GM19043 (cell line): ENCODE measurements at regions not wholly inside any gene's neighbourhood (a gene's known extent, or its start where the extent isn't known, plus 50 kb on each side); places are given as distances from the start of the nearest gene placed in this dataset.
"Not testable (repeated sequence)": the region's sequence is repeated elsewhere in the genome, so short reads cannot be mapped to it uniquely, and the experiment has no call there.

Source experiments
- ATAC-seq: cut with Tn5 transposase; IDR thresholded peaks from one replicate; pipeline ENCODE4 v1.9.1; 2021; ENCODE audit warnings: low read depth; ENCODE audit not compliant: unreplicated experiment

DNA sequence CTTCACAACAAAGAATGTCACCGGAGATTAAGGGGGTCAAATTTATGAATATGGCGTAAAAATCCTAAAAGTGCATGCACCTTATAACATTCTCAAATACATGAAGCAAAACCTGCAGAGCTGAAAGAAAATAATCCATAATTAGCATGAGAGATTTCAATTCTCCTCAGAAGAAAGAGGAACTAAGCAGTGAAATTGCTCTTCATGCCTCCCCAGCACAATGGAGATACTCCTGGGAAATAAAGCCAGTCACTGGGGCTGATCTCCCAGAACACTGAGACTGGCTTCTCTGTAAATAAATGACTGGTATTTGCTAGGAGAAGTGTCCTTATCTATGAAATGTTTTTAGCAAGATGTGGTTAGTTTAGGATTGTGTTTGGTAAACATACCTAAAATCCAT lies 68.1 kb downstream of the GOLGA6L6 start:
- ATAC-seq = not testable (repeated sequence)

DNA sequence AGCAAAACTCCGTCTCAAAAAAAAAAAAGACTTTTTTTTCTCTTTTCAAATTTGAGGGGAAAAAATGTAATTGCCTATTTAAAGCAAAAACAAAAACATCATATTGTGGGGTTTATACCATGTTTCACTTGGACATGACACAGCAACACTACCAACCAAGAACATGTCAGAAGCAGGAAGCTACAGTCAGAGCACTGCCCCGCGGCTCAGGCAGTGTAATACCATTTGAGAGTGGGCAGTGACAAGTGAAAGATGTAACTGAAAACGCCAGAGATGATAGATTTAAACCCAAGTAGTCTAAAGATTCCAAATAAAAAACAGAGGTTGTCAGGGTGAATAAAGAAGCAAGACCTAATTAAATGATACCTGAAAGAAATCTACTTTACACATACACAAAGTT lies 68.6 kb downstream of the GOLGA6L6 start:
- ATAC-seq = not testable (repeated sequence)

DNA sequence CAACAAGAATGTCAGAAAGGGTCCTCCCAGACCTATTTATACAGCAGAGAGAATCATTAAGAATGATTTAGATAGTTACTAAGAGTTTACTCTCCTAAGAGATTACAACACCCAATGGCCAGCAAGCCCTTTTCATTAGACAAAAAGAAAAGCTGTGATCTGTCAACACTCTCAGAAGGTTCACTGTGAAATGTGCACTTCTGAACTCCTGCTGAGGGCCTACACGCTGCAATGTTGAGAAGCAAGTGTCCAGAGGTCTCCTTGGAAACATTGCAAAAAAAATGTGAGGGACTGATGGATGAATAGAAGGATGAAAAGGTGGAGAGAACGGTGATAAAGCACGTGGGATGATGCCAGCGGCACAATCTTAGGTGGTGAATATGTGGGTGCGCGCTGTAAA lies 70.8 kb downstream of the GOLGA6L6 start:
- not testable (repeated sequence) for ATAC-seq

DNA sequence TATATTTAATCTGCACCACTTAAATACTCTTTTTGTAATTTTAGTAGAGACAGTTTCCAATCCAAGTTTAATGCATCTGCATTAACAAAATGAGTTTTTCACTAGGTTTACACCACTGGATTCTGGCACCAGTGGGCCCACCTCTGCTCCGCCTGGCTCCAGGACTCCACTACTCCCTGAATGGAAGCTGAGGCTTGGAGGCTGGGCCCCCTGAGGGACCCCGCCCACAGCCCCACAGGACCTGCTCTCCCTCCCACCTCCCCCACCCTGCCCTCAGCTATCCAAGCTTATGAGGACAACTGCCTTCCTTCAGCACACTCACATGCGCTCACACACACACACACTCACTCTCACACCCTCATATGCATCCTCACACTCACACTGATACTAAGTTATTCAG lies 100.5 kb downstream of the GOLGA6L6 start:
- ATAC-seq = not testable (repeated sequence)

DNA sequence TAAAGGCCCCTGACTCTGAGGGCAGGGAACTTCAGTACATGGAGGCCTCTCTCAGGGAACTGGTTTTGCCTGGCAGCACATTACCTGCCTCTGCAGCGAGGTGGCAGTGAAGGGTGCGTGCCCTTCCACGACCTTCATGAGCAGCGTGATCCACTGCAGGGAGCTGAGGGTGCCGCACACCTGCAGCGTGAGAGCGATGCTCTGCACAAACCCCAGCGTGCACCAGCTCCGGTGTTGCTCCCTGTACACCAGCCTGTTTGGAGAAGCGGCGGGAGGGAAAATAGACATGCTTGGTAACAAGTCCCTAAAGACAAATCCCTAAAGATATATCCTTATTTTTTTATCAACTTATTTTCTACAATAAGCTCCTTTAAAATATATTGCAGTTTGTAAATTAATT lies 101.2 kb downstream of the GOLGA6L6 start:
- not testable (repeated sequence) for ATAC-seq

DNA sequence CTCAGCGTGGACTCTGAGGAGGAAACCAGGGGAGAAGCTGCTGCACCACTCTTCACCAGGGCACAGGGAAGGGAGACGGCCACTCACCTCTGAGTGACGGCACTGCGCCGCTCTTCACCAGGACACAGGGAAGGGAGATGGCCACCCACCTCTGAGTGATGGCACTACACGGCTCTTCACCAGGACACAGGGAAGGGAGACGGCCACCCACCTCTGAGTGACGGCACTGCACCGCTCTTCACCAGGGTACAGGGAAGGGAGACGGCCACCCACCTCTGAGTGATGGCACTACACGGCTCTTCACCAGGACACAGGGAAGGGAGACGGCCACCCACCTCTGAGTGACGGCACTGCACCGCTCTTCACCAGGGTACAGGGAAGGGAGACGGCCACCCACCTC lies 102.5 kb downstream of the GOLGA6L6 start:
- not testable (repeated sequence) for ATAC-seq

DNA sequence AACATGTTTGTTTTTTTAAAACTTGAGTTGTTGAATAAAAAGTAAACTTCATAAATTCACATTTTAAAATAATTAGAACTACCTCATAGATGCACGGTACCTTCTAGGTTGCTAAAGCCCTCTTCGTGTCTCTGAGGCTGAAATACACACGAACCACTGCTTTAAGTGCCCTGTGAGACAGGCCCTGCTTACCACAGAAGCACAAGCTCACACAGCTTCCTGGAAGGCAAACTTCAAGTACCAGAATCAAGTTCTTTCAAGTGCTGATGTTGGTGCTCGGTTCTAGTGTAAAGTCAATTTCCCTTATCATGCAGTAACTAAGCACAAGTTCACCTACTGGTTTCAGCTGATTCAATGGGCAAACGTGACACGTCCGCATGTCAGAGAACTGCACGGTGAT lies 103.3 kb downstream of the GOLGA6L6 start:
- not testable (repeated sequence) for ATAC-seq

DNA sequence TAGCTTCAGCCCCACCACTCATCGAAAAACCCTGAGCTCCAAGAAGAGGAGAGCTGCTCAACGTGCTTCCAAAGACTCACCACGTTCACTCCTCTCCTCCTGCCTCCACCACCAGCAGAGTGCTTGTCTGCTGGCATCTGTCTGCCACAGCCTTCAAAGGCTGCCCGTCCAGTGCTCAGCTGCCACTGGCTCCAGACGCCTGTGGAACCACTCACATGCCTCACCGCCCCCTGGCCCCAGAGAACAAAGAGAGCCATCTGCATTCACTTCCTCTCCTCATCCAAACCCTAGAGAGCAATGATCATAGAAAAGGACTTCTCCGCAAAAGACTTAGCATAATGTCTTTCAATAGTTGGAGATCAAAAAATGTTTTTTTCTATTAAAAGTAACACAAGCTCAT lies 108.1 kb downstream of the GOLGA6L6 start:
- not testable (repeated sequence) for ATAC-seq

DNA sequence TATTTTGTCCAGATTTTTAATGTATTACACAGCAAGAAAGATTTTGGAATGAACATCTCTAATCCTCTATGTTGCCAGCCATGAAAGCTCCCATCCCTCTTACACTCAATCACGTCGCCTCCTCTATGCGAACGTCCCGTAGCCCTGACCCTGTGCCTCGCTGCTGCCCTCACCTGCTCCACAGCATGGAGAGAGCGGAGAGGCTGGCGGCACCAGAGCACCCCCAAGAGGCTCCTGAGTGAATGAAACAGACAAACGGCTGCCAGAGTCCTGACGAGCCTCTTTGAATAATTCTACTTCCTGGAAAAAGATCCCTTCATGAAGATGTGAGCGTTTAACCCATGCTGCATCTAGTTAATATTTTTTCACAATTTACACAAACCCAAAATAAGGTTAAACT lies 111.1 kb downstream of the GOLGA6L6 start:
- not testable (repeated sequence) for ATAC-seq

DNA sequence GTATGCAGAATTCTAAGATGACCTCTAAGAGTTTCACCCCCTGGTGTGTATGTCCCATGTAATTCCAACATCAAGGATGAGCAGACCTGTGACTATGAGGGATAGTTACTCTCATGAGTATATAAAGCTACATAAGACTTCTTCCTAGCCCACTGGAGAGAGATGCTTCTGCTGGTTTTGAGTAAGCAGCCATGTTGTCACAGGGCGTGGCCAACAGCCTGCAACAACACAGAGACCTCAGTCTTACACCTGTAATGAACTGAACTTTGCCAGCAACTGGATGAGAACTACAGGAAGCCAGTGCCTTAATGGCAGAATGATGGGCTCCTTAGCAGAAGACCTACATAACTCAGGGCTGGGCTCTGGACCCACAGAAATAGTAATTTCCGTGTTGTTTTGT lies 120.9 kb downstream of the GOLGA6L6 start:
- not testable (repeated sequence) for ATAC-seq

DNA sequence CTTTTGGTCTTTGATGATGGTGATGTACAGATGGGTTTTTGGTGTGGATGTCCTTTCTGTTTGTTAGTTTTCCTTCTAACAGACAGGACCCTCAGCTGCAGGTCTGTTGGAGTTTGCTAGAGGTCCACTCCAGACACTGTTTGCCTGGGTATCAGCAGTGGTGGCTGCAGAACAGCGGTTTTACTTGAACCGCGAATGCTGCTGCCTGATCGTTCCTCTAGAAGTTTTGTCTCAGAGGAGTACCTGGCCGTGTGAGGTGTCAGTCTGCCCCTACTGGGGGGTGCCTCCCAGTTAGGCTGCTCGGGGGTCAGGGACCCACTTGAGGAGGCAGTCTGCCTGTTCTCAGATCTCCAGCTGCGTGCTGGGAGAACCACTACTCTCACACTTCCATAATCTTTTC lies 125.0 kb downstream of the GOLGA6L6 start:
- not testable (repeated sequence) for ATAC-seq

DNA sequence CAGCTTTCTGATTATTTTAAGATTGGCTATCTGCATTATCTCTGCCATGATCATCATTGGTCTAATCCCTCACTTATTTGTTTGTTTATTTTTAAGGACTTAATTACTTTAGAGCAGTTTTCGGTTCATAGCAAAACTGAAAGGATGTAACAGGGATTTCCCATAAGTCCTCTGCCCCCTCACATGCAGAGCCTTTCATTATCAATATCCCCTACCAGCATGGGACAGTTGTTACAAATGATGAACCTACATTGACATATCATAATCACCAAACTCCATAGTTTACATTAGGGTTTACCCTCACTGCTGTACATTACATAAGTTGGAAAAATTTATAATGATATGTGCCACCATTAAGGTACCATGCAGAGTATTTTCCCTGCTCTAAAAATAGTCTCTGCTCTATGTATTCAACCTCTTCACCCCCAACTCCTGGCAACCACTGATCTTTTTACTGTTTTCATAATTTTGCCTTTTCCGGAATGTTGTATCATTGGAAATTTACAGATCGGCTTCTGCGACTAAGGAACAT lies 131.9 kb downstream of the GOLGA6L6 start:
- ATAC-seq = not testable (repeated sequence)

DNA sequence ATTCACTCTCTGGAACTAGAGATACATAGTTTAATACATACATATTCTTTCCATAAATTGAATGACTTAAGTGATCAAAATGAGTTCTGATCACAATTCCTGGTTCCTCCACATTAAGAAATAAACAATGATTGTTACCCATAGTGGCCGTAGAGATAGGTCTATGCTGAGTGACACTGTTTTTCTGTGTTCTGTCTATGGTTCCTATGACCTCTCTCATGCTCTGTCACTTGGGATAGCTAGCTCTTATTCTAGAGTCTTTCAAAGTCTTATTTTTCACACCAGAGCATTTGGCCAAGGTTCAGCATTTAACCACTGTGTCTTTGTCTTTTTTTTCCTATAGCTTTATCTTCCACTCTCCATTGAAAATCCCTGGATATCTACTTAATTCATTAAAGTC lies 132.4 kb downstream of the GOLGA6L6 start:
- no peak for ATAC-seq

DNA sequence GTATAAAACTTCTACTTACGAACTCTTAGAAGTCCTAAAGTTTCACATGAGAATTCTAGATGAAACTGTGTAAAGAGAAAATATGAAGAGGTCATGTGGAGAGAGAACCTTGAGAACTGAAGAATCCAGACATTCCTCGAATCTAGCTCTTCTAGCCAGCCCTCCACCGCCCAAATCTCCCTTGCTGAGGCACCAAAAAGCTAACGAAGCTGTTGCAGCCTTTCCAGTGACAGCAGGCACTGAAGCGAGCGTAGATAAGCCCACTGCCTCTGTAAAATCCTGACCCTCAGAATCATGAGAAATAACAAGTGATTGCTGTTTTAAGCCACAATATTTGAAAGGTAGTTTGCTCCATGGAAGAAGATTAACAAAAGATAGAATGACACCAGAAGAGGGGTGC lies 134.0 kb downstream of the GOLGA6L6 start:
- ATAC-seq = no peak

DNA sequence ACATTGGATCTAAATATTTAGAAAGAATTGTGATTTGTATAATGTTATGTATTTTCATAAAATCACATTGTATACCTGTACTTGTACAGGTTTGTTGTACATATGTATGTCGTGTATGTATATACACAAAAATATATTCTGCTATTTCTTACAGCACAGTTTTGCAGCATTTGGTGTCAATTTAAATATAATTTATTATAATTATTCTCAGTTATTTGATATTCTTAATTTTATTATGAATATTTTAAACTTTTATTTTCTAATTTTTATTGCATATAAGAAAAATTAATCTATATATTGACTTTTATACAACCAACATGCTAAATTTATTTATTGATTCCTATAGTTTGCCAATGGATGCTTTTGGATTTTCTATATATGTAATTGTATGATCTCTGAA lies 137.0 kb downstream of the GOLGA6L6 start:
- ATAC-seq = not testable (repeated sequence)

DNA sequence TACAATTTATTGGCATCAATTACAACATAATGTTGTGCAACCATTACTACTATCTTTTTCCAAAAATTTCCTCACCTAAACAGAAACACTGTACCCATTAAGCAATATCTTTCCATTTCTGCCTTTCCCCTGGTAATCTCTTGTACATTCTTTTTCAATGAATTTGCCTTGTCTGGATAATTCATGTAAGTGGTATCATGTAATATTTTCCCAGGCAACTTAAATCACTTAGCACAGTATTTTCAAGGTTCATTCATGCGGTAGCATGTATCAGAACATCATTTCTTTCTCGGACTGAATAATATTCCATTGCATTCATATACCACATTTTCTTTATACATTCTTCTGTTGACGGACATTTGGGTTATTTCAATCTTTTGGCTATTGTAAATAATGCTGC lies 139.0 kb downstream of the GOLGA6L6 start:
- ATAC-seq = not testable (repeated sequence)

DNA sequence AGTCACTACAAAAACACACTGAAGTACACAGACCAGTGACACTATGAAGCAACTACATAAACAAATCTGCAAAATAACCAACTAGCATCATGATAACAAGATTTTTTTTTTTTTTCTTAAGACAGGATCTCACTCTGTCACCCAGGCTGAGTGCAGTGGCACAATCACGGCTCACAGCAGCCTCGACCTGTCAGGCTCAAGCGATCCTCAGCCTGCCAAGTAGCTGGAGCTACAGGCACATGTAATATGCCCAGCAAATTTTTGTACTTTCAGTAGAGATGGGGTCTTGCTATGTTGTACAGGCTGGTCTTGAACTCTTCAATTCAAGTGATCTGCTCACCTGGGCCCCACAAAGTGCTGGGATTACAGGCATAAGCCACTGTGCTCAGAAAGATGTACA lies 140.5 kb downstream of the GOLGA6L6 start:
- not testable (repeated sequence) for ATAC-seq

DNA sequence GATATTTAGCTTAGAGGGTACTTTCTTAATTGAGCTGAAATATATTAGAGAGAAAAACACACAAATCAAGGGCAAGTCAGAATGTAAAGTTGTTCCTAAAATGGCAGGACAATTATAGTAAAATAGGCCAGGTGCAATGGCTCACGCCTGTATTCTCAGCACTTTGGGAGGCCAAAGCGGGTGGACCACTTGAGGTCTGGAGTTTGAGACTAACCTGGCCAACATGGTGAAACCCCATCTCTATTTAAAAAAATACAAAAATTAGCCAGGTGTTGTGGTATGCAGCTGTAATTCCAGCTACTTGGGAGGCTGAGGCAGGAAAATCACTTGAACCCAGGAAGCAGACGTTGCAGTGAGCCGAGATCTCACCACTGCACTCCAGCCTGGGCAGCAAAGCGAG lies 142.9 kb downstream of the GOLGA6L6 start:
- not testable (repeated sequence) for ATAC-seq

DNA sequence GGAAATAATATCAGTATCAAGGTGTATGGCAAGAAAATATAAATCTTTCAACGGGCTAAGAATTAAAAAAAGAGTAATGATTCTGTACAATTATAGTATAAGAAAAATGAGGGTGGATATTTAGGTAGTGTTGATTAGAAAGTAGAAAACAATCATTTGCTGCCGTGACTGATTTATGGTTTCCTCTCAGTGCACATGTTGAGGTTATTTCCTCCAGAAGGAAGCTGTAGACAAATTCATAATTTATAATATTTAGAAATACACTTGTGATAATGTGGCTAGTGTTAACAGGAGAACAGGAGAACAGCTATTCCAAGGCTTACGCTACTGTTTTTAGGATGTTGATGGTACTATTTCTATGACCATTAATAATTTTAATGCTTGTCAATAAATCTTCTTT lies 153.4 kb downstream of the GOLGA6L6 start:
- not testable (repeated sequence) for ATAC-seq

DNA sequence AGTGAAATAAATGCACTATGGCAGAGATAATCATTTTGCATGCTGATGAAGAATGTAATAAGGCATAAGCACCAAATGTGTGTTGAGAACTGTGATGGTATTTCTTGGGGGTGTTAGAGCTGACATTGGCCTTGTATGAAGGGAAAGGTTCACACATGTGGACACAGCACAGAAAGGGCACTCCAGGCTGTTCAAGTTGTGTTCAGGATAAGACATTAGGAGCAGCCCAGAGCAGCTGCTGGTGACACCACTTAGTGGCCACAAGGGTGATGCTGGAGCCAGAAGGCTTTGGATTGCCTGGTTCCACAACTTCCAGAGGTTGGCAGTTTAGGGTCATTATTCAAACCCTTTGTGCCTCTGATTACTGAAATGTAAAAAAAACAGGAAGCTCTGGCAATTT lies 155.4 kb downstream of the GOLGA6L6 start:
- ATAC-seq = no peak

DNA sequence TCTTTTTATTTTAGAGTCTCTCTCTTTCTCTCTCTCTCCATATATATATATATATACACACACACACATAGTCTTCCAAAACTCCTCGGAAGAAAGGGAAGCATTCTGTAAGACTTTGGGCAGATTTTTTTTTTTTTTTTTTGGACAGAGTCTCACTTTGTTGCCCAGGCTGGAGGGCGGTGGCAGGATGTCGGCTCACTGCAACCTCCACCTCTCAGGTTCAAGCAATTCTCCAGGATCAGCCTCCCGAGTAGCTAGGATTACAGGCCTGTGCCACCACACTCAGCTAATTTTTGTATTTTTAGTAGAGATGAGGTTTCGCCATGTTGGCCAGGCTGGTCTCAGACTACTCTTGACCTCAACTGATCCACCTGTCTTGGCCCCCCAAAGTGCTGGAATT lies 161.4 kb downstream of the GOLGA6L6 start:
- not testable (repeated sequence) for ATAC-seq

DNA sequence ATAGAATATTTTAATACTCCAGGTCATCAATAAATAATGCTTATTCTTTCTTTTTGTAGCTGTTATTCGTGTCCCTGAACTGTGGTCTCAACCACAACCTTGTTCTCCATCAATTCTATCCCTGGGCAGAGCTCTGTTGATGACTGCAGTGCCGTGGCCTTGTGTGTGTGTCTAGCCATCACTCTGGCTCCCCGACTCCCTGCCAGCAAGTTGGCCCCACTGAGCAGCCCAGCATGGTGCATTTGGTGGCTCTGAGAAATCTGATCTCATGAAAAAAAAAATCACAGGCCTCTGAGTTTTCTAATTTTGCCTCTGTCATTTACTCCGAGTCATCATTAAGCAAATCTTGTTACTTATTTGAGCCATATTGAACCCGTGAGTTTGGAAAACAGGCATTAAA lies 164.7 kb downstream of the GOLGA6L6 start:
- no peak for ATAC-seq

DNA sequence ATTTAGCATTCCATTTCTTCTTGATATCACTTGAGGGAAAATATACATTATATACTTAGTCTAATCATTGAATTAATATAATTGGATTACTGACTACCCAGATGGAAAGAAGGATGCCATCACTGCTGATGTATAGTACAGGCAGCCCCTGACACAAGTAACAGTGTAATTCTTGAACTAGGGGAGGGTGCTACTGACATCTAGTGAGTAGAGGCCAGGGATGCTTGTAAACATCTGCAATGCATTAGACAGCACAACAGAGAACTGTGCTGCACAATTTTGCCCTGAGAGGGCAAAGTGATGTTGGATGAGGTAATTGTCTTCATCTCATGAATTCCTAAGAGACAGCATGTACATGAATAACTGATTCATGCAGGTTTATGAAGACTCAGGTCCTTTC lies 169.2 kb downstream of the GOLGA6L6 start:
- ATAC-seq = not testable (repeated sequence)
